IPS-NIHi7 (cell line): ENCODE measurements at regions not wholly inside any gene's neighbourhood (a gene's known extent, or its start where the extent isn't known, plus 50 kb on each side); places are given as distances from the start of the nearest gene placed in this dataset.
"Not testable (repeated sequence)": the region's sequence is repeated elsewhere in the genome, so short reads cannot be mapped to it uniquely, and the experiment has no call there.

Experiments
- DNase-seq: peaks from one replicate; pipeline ENCODE4 v3.0.0; 2012; ENCODE audit warnings: mixed read lengths; ENCODE audit errors: extremely low spot score

GRCh38 chr11:106277484-106277883 is 200.0 kb downstream of the AASDHPPT start:
- no peak for DNase-seq

- DNase-seq: no peak
Measured at GRCh38 chr11:106278391-106278790, 200.9 kb downstream of the AASDHPPT start.

DNA sequence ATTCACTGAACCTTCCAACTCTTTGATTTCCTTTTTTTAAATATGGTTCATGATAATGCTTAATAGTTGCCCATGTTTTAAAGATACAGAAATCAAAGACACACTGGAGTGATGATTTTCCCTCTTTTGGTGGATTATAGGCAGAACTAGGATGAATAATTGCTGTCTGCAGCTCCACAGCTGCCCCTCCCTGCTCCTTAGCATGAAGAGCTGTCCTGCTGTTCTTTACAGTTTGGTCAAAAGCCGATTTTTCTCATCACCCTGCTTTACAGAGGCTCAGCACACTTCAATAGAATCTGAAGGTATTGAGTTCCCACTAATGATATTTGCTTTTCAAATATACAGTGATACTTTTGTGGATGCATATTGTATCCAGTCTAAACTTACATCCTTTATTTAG is 202.6 kb downstream of the AASDHPPT start:
- DNase-seq: no peak

- DNase-seq: no peak
Measured at GRCh38 chr11:106281455-106282173, 204.2 kb downstream of the AASDHPPT start.

- peak; percentile 12 for DNase-seq
Measured at GRCh38 chr11:106286881-106287504, 209.5 kb downstream of the AASDHPPT start.

GRCh38 chr11:106288057-106288456 is 210.6 kb downstream of the AASDHPPT start:
- DNase-seq: no peak

DNA sequence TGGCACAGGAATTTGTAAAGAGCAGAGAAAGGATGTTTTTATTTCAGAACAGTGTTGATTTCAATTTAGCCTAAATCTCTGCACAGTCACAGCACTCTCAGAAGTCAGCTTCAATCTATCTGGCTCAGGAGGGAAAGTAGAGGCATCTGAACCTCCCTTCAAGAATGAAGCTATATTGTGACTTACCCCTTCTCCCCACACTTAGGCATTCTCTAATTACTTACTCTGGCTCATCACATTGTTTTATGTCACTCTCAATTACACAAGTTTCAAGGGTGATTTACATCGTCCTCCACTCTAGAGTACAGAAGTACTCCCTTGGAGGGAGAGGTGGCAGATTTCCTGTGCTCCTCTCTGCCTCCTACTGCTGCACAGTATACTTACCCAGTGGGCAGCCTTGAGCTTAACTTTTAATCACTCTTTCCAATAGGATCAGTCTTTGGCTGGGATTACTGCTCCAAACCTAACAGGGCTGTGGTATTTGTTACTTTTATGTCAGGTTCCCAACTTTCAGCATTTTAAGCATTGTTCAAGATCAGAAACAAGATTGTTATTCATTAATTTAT is 211.4 kb downstream of the AASDHPPT start:
- peak; percentile 15 for DNase-seq

- DNase-seq: no peak
Measured at GRCh38 chr11:106292526-106292925, 215.1 kb downstream of the AASDHPPT start.

GRCh38 chr11:106295974-106296373 is 218.5 kb downstream of the AASDHPPT start:
- DNase-seq: no peak

GRCh38 chr11:106302416-106302815 is 225.0 kb downstream of the AASDHPPT start:
- DNase-seq: no peak

- no peak for DNase-seq
Measured at GRCh38 chr11:106304274-106304673, 226.8 kb downstream of the AASDHPPT start.

DNA sequence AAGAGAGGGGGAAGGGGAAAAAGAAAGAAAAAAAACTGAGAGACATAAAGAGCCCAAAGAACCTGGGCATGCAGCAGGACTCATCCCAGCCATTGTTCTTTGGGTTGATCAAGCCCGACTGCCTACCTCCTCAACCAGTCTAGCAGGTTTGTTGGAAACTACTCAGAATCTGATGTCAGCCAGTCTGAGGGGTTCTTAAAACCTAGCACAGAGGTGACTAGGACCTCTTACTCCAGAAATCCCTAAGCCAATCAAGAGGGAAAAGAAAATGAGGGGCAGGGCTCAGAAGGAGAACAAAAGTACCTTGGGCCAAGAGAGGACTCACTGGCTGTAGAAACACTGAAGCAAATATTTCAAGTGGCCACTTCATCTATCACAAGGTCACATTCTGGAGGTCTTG is 228.0 kb downstream of the AASDHPPT start:
- no peak for DNase-seq

DNA sequence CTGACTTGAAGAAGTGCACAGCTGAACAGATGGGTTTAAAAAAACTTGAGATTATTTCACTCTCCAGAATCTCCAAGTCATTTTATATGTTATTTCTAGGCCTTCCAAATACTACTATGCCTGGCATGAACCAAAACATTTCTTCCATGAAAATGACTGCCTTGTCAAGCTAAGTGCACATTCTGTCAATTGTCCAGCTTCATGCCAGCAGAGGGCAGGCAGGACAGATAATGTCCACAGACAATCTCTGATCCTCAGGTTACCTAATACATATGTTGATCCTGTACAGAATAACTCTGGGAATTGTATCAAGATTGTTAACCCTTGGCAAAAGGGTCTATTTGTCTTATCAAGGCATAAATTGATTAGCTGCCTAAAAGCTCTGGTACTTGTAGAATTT is 229.5 kb downstream of the AASDHPPT start:
- no peak for DNase-seq

DNA sequence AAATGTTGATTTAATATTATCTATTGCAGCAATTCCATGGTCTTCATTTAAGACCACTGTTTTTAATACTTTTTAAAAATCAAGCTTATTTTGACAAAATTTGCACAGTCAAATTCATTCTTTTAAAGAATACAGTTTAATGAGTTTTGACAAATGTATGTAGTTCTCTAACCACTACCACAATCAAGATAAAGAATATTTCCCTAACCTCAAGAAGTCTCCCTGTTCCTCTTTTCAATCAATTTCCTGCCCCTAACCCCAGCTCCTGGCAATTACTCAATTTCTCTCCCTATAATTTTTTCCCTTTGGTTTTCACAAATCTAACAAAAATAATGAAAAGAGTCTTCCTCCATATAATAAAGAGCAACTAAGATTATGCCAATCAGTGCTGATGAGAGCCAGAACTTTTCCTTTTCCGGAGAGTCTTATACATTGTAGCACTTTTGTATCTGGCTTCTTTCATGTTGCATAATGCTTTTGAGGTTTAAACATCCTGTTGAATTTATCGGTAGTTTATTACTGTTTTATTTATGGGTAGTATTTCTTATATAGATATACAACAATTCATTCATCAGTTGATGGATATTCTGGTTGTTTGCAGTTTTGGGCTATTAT is 231.7 kb downstream of the AASDHPPT start:
- DNase-seq: no peak

DNA sequence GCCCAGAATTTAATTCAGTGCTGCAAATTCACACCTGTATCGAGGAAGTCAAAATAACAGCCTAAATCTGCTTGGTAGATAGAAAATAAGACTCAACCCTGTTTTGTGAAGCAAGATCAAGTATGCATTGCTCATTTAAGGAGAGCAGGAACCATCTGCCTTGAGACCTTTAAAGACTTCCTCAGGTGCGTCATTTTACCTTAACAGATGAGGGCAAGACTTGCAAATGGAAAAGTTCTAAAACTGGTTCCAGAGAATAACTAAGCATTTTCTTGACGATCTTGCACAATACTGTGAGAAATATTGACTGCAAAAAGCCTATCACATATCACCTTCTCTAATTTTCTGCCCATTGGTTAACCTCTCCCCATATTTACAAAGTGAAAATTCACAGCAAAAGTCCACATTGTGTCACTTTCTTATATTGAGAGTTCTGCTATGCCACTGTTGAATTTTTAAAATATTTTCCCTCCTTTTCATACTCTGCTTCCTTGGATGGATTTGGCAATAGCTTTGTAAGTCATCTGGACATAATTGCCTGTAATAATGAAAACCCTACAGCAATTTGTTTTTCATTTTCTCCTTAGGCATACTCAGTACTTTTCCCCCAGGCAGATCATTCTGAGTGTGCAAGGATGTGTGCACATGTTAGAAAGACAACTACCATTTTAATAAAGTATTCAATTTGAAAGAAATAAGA is 234.2 kb downstream of the AASDHPPT start:
- no peak for DNase-seq

DNA sequence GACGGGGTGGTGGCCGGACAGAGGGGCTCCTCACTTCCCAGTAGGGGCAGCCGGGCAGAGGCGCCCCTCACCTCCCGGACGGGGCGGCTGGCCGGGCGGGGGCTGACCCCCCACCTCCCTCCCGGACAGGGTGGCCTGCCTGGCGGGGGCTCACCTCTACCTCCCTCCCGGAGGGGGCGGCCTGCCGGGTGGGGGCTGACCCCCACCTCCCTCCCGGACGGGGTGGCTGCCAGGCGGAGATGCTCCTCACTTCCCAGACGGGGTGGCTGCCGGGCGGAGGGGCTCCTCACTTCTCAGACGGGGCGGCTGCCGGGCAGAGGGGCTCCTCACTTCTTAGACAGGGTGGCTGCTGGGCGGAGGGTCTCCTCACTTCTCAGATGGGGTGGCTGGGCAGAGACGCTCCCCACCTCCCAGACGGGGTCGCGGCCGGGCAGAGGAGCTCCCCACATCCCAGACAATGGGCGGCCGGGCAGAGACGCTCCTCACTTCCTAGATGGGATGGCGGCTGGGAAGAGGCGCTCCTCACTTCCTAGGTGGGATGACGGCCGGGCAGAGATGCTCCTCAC is 239.8 kb downstream of the AASDHPPT start:
- not testable (repeated sequence) for DNase-seq

- no peak for DNase-seq
Measured at GRCh38 chr11:106321601-106322000, 244.1 kb downstream of the AASDHPPT start.

DNA sequence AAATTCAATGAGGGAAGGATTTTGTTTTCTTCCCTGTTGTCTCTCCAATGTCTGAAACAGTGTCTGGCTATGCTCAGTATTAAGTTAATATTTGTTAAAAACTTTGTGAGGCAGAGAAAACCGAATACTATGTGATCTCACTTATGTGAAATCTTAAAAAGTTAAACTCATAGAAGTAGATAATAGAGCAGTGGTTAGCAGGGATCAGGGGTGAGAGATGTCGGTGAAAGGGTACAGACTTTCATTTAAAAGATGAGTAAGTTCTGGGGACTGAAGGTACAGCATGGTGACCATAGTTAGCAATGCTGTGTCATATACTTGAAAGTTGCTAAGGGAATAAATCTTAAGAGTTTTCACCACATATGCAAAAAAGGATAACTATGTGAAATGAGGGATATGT is 244.6 kb downstream of the AASDHPPT start:
- no peak for DNase-seq

DNA sequence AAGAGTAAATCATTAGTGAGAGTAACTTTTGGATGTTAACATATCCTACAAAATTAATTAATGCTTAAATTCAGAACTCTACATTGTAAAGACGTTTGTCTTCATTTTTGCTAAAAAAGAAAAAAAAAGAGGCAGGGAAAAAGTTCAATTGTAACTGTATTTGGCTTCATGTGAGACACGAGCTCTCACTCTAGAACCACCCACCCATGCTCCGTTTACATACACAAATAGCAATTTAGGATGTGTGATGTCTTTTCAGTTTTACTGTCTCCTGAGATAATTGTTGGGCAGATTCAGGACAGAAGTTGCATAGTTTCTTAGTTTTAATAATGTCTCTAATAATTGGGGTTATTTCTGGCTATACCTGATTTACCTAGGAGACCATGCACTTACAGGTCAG is 248.6 kb downstream of the AASDHPPT start:
- no peak for DNase-seq

- DNase-seq: peak; percentile 69
Measured at GRCh38 chr11:106327134-106327533, 249.7 kb downstream of the AASDHPPT start.

GRCh38 chr11:106327637-106328036 is 250.2 kb downstream of the AASDHPPT start:
- DNase-seq: no peak
